GM23338 (cell line): ENCODE measurements at regions not wholly inside any gene's neighbourhood (a gene's known extent, or its start where the extent isn't known, plus 50 kb on each side); places are given as distances from the start of the nearest gene placed in this dataset.

Source experiments
- CREB1 ChIP-seq: fragments of 250-450 bp; sonication (Bioruptor Pico); IDR thresholded peaks from 2 replicates; pipeline ENCODE4 v1.5.0; 2020; ENCODE audit warnings: low read depth, mild to moderate bottlenecking, moderate library complexity
- CTCF ChIP-seq, 2 experiments: fragments of 200-600 bp in 1 of 2; sonication (generic) in 1 of 2; conservative IDR thresholded peaks; 2 replicates each; pipeline versions ENCODE4 v1.5.1 to v1.6.1; 2016 to 2017; ENCODE audit warnings: antibody characterized with exemption in 2 of 2, low read depth in 2 of 2, mild to moderate bottlenecking in 2 of 2, moderate library complexity in 1 of 2
- EZH2 ChIP-seq: fragments of 200-600 bp; sonication (generic); IDR thresholded peaks from one replicate; pipeline ENCODE4 v1.8.0; 2017; ENCODE audit warnings: antibody characterized with exemption, mild to moderate bottlenecking, low read depth; ENCODE audit not compliant: unreplicated experiment
- EZH2phosphoT487 ChIP-seq: fragments of 200-600 bp; sonication (generic); IDR thresholded peaks from one replicate; pipeline ENCODE4 v1.8.1; 2018; ENCODE audit warnings: antibody characterized with exemption; ENCODE audit not compliant: unreplicated experiment
- NANOG ChIP-seq: IDR thresholded peaks from 2 replicates; pipeline ENCODE4 v1.6.1; 2016; ENCODE audit warnings: antibody characterized with exemption, borderline replicate concordance
- POLR2AphosphoS5 ChIP-seq: IDR thresholded peaks from 2 replicates; pipeline ENCODE4 v1.6.1; 2016; ENCODE audit warnings: antibody characterized with exemption, low read depth
- ZNF114 ChIP-seq: fragments of 250-450 bp; sonication (Bioruptor Pico); IDR thresholded peaks from 2 replicates; pipeline ENCODE4 v1.5.0; 2020; ENCODE audit warnings: mild to moderate bottlenecking, moderate library complexity
- ZNF331 ChIP-seq: fragments of 250-450 bp; sonication (Bioruptor Pico); IDR thresholded peaks from 2 replicates; pipeline ENCODE4 v1.5.0; 2020; ENCODE audit warnings: low read depth, mild to moderate bottlenecking, moderate library complexity
- TF ChIP-seq, protein P1 (sequence below): IDR thresholded peaks from one replicate; pipeline ENCODE4 v1.6.1; 2018; ENCODE audit warnings: antibody characterized with exemption; ENCODE audit not compliant: unreplicated experiment

- TF ChIP-seq CTCF (conservative IDR thresholded peaks at IDR 0.05; ENCODE audit: low read depth in 2 of 2) (no peak), POLR2AphosphoS5 (no peak), EZH2 (no peak), ZNF114 (CRISPR knock-in tag) (no peak), NANOG (no peak), EZH2phosphoT487 (no peak), CREB1 (no peak), ZNF331 (CRISPR knock-in tag) (no peak)
- TF ChIP-seq, protein P1, sequence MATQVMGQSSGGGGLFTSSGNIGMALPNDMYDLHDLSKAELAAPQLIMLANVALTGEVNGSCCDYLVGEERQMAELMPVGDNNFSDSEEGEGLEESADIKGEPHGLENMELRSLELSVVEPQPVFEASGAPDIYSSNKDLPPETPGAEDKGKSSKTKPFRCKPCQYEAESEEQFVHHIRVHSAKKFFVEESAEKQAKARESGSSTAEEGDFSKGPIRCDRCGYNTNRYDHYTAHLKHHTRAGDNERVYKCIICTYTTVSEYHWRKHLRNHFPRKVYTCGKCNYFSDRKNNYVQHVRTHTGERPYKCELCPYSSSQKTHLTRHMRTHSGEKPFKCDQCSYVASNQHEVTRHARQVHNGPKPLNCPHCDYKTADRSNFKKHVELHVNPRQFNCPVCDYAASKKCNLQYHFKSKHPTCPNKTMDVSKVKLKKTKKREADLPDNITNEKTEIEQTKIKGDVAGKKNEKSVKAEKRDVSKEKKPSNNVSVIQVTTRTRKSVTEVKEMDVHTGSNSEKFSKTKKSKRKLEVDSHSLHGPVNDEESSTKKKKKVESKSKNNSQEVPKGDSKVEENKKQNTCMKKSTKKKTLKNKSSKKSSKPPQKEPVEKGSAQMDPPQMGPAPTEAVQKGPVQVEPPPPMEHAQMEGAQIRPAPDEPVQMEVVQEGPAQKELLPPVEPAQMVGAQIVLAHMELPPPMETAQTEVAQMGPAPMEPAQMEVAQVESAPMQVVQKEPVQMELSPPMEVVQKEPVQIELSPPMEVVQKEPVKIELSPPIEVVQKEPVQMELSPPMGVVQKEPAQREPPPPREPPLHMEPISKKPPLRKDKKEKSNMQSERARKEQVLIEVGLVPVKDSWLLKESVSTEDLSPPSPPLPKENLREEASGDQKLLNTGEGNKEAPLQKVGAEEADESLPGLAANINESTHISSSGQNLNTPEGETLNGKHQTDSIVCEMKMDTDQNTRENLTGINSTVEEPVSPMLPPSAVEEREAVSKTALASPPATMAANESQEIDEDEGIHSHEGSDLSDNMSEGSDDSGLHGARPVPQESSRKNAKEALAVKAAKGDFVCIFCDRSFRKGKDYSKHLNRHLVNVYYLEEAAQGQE, result no peak
Observed at GRCh38 chr4:126616795-126617194, 1016.0 kb upstream of the INTU start.
